ENCODE measurements at regions not wholly inside any gene's neighbourhood (a gene's known extent, or its start where the extent isn't known, plus 50 kb on each side); places are given as distances from the start of the nearest gene placed in this dataset.

DNA sequence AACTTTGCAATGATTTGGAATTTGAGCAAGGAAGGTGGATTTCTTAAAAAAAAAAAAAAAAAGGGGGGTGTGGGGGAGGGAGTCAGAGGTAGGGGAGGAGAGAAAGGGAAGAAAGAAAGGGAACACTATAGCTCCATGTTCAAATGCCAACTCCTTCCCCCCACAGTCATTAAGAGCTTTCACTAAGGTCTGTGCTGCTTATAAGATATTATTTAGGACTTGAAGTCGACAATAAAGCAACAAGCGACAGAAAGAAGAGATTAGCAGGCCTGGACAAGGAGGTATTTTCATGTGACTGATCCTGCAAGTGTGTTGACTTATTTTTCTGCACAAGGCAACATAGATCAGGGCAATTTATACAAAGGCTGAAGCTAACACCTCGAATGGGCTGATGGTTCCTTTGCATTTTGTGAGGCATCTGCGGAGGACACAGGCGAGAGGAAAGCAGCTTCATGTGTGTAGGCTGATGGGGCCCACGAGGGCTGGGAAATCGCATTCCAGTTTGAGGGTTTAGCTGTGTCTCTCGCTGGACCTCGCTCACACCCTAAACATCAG, 382.0 kb downstream of the SOX11 start (continued):
- TF ChIP-seq, protein P1, sequence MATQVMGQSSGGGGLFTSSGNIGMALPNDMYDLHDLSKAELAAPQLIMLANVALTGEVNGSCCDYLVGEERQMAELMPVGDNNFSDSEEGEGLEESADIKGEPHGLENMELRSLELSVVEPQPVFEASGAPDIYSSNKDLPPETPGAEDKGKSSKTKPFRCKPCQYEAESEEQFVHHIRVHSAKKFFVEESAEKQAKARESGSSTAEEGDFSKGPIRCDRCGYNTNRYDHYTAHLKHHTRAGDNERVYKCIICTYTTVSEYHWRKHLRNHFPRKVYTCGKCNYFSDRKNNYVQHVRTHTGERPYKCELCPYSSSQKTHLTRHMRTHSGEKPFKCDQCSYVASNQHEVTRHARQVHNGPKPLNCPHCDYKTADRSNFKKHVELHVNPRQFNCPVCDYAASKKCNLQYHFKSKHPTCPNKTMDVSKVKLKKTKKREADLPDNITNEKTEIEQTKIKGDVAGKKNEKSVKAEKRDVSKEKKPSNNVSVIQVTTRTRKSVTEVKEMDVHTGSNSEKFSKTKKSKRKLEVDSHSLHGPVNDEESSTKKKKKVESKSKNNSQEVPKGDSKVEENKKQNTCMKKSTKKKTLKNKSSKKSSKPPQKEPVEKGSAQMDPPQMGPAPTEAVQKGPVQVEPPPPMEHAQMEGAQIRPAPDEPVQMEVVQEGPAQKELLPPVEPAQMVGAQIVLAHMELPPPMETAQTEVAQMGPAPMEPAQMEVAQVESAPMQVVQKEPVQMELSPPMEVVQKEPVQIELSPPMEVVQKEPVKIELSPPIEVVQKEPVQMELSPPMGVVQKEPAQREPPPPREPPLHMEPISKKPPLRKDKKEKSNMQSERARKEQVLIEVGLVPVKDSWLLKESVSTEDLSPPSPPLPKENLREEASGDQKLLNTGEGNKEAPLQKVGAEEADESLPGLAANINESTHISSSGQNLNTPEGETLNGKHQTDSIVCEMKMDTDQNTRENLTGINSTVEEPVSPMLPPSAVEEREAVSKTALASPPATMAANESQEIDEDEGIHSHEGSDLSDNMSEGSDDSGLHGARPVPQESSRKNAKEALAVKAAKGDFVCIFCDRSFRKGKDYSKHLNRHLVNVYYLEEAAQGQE (IDR thresholded peaks at IDR 0.05; ENCODE audit: low read depth): no peak
- TF ChIP-seq, protein P2, sequence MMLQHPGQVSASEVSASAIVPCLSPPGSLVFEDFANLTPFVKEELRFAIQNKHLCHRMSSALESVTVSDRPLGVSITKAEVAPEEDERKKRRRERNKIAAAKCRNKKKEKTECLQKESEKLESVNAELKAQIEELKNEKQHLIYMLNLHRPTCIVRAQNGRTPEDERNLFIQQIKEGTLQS (IDR thresholded peaks at IDR 0.05): no peak
- TF ChIP-seq EZH2phosphoT487 (IDR thresholded peaks at IDR 0.05; ENCODE audit: borderline replicate concordance) (no peak), POLR2A (IDR thresholded peaks at IDR 0.05; ENCODE audit: borderline replicate concordance, extremely low read depth, insufficient read depth, insufficient read length) (no peak), POLR2AphosphoS5 (IDR thresholded peaks at IDR 0.05; ENCODE audit: low read depth, low read length) (no peak), EZH2 (IDR thresholded peaks at IDR 0.05) (no peak)

DNA sequence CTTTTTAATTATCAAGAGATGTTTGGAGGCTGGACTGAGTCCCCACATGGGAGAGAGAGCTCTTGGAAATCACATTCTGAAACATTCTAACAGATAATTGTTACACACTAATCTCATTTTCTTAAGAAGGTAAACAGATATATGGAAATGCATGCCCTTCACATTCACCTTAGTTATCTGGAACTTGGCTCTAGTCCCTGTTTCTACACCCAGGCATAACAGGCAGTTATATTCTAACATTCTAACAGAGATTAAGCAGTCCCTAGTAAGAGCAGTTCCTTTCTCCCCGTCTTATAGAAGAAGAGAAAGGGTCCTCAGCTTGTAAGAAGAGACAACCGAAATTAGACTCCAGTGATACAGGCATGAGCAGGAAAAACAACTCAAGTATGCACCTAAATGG, 385.4 kb downstream of the SOX11 start:
- no peak overlapping the region for H3K4me3 ChIP-seq (replicated peaks in 1 of 2; ENCODE audit: low read depth in 1 of 2, low read length in 2 of 2)
- ChIA-PET CTCF (no interaction called here), POLR2A (no interaction called here)

More for the DNA sequence above, 385.4 kb downstream of the SOX11 start:
- no peaks in the 10 kb centered on the region for H3K4me1 ChIP-seq (ENCODE audit: control insufficient read depth in 1 of 2, insufficient read depth in 2 of 2, low read length in 2 of 2)
- peaks cover 4 to 25% of the 10 kb centered on the region in 2 experiments; a peak in 2 of 4 replicates for H3K9me3 ChIP-seq (ENCODE audit: control insufficient read depth in 1 of 2, insufficient read depth in 1 of 2, low read depth in 1 of 2, low read length in 2 of 2)
- no peak overlapping the region for H3K4me2 ChIP-seq (ENCODE audit: low read length)
- no TSS peak for BruUV-seq (replicated peaks)
- no peak overlapping the region for H3K9ac ChIP-seq (ENCODE audit: low read length)
- ATAC-seq: no peak
- no peaks in the 10 kb centered on the region for H3K36me3 ChIP-seq (ENCODE audit: control insufficient read depth in 1 of 2, insufficient read depth in 2 of 2, low read length in 2 of 2)
- no peaks in the 10 kb centered on the region for H3K27me3 ChIP-seq (ENCODE audit: insufficient read depth, low read length)
- TF ChIP-seq POLR2A (IDR thresholded peaks at IDR 0.05; ENCODE audit: borderline replicate concordance, extremely low read depth, insufficient read depth, insufficient read length) (no peak), JUND (IDR thresholded peaks at IDR 0.05) (no peak), YY1 (IDR thresholded peaks at IDR 0.05; ENCODE audit: extremely low read depth, insufficient replicate concordance, low read depth, low read length) (no peak), SP1 (IDR thresholded peaks at IDR 0.05; ENCODE audit: low read depth) (no peak), ZBTB33 (IDR thresholded peaks at IDR 0.05; ENCODE audit: extremely low read depth, insufficient replicate concordance, low read length) (no peak)
- no peak for DNase-seq (ENCODE audit: low read depth, low spot score)
- no peaks in the 10 kb centered on the region for H4K20me1 ChIP-seq (ENCODE audit: insufficient read depth)
- H3K9me2 ChIP-seq (ENCODE audit: insufficient read depth): no peaks in the 10 kb centered on the region
- RAD21 ChIA-PET (ENCODE audit: low non-redundant PET in 1 of 2, low total read pairs in 2 of 2, uncharacterized antibody in 2 of 2, unreplicated experiment in 2 of 2): no interaction called here
- H3K27ac ChIP-seq (ENCODE audit: low read depth, low read length): no peak overlapping the region
- H2AFZ ChIP-seq (ENCODE audit: low read depth, low read length, poor library complexity, severe bottlenecking): no peak overlapping the region
- no peaks in the 10 kb centered on the region for H3K79me2 ChIP-seq (ENCODE audit: insufficient read depth, low read length)
- intact Hi-C loops (cut with micrococcal nuclease): no loop called here

Data from HCT116 (cell line).